ENCODE measurements at regions not wholly inside any gene's neighbourhood (a gene's known extent, or its start where the extent isn't known, plus 50 kb on each side); places are given as distances from the start of the nearest gene placed in this dataset.

DNA sequence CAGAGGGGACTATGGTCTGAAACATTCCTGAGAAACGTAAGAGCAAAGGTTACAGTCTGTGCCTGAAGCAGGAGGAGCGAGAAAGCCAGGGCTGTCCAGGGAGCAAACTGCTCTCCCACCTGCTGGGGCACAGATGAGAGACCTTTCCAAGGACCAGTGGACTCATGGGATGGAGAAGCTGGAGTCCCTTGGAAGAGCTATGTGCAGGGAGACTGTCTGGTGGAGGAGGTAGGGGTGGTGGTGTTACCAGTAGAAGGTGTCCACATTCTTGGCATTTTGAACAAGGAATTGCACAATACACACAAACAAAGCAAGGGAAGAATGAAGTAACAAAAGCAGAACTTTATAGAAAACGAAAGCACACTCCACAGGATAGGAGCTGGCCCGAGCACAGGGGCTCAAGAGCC lies 97.9 kb upstream of the CYRIA start:
- no peak overlapping the region for H2AFZ ChIP-seq (ENCODE audit: low read depth, low read length)
- no peak for TF ChIP-seq EZH2 (IDR thresholded peaks at IDR 0.05; ENCODE audit: borderline replicate concordance, insufficient read depth, low read length, poor library complexity, severe bottlenecking)
- TF ChIP-seq RAD21 (conservative IDR thresholded peaks at IDR 0.05), result no peak
- no peak for TF ChIP-seq SMC3 (conservative IDR thresholded peaks at IDR 0.05; ENCODE audit: poor library complexity)
- TF ChIP-seq CTCF (IDR thresholded peaks at IDR 0.05; ENCODE audit: poor library complexity, severe bottlenecking), result no peak
- no peak for TF ChIP-seq REST (IDR thresholded peaks at IDR 0.05; ENCODE audit: borderline replicate concordance)
- TF ChIP-seq TAF1 (IDR thresholded peaks at IDR 0.05; ENCODE audit: low read depth), result no peak
- no peak for TF ChIP-seq POLR2AphosphoS5 (IDR thresholded peaks at IDR 0.05)
- TF ChIP-seq MXI1 (conservative IDR thresholded peaks at IDR 0.05; ENCODE audit: poor library complexity, severe bottlenecking), result no peak
- no peak for TF ChIP-seq EP300 (conservative IDR thresholded peaks at IDR 0.05; ENCODE audit: poor library complexity, severe bottlenecking)
- no peak overlapping the region for H3K4me2 ChIP-seq (ENCODE audit: low read length)
- H3F3A ChIP-seq (ENCODE audit: insufficient read depth, low read length, poor library complexity, severe bottlenecking), result no peaks in the 10 kb centered on the region
- H4K20me1 ChIP-seq (ENCODE audit: insufficient read depth), result no peaks in the 10 kb centered on the region
- no peak overlapping the region for H3K27ac ChIP-seq (ENCODE audit: low read length)
- no peak overlapping the region for H3K9ac ChIP-seq (ENCODE audit: low read length)
- no peak overlapping the region for H3K4me3 ChIP-seq (ENCODE audit: low read length)
- H3K9me3 ChIP-seq (ENCODE audit: low read length), result no peaks in the 10 kb centered on the region
- no peaks in the 10 kb centered on the region for H3K27me3 ChIP-seq (ENCODE audit: insufficient read depth, low read depth, low read length)
- H3K36me3 ChIP-seq (ENCODE audit: insufficient read depth, low read length), result no peaks in the 10 kb centered on the region
- H3K79me2 ChIP-seq (replicated peaks; ENCODE audit: insufficient read depth, low read length), result no peaks in the 10 kb centered on the region
- no peaks in the 10 kb centered on the region for H3K9me2 ChIP-seq (ENCODE audit: insufficient read depth, low read length)

- no peaks in the 10 kb centered on the region for H4K20me1 ChIP-seq (ENCODE audit: insufficient read depth)
- no peak overlapping the region for H3K9ac ChIP-seq (ENCODE audit: low read length)
- H3K4me2 ChIP-seq (ENCODE audit: low read length), result no peak overlapping the region
- no peak overlapping the region for H2AFZ ChIP-seq (ENCODE audit: low read depth, low read length)
- no peaks in the 10 kb centered on the region for H3K9me3 ChIP-seq (ENCODE audit: low read length)
- H3K27me3 ChIP-seq (ENCODE audit: insufficient read depth, low read depth, low read length), result no peaks in the 10 kb centered on the region
- TF ChIP-seq REST (IDR thresholded peaks at IDR 0.05; ENCODE audit: borderline replicate concordance) (no peak), CTCF (IDR thresholded peaks at IDR 0.05; ENCODE audit: poor library complexity, severe bottlenecking) (no peak), TAF1 (IDR thresholded peaks at IDR 0.05; ENCODE audit: low read depth) (no peak), MXI1 (conservative IDR thresholded peaks at IDR 0.05; ENCODE audit: poor library complexity, severe bottlenecking) (no peak), POLR2AphosphoS5 (IDR thresholded peaks at IDR 0.05) (no peak), EZH2 (IDR thresholded peaks at IDR 0.05; ENCODE audit: borderline replicate concordance, insufficient read depth, low read length, poor library complexity, severe bottlenecking) (no peak)
- no peaks in the 10 kb centered on the region for H3K9me2 ChIP-seq (ENCODE audit: insufficient read depth, low read length)
- H3K79me2 ChIP-seq (replicated peaks; ENCODE audit: insufficient read depth, low read length), result no peaks in the 10 kb centered on the region
- H3K4me3 ChIP-seq (ENCODE audit: low read length), result no peak overlapping the region
- H3K27ac ChIP-seq (ENCODE audit: low read length), result no peak overlapping the region
- H3K36me3 ChIP-seq (ENCODE audit: insufficient read depth, low read length), result no peaks in the 10 kb centered on the region
- no peaks in the 10 kb centered on the region for H3F3A ChIP-seq (ENCODE audit: insufficient read depth, low read length, poor library complexity, severe bottlenecking)
Measured at GRCh38 chr2:16763056-16763455, 97.4 kb upstream of the CYRIA start.

All from neural cell (in vitro differentiated cells).